CD4-positive, alpha-beta T cell treated with Interleukin-15 for 4 hours (primary cell): ENCODE measurements at regions not wholly inside any gene's neighbourhood (a gene's known extent, or its start where the extent isn't known, plus 50 kb on each side); places are given as distances from the start of the nearest gene placed in this dataset.

Source experiments
- DNase-seq: peaks from one replicate; pipeline ENCODE4 v3.0.0-alpha.2; 2020; ENCODE audit warnings: low spot score

DNA sequence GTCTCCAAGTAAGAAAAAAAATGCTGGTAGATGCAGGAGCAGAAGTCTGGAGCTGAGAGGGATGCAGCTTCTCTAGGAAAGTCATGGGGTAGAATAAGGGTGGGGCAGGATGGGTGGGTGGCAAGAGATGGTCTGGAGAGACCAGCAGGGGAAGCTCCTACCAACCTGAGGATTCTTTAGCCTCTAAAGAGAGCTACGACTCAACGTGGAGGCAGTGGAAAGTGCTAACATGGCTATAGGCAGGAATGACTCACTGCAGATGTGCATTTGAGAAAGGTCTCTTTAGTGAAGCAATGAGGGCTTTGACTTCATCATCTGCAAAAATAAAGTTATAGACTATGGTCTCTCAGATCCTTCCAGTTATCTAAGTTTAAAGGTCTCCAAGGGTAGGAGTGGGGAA, 722.8 kb upstream of the RAB6C start:
- no peak for DNase-seq

DNA sequence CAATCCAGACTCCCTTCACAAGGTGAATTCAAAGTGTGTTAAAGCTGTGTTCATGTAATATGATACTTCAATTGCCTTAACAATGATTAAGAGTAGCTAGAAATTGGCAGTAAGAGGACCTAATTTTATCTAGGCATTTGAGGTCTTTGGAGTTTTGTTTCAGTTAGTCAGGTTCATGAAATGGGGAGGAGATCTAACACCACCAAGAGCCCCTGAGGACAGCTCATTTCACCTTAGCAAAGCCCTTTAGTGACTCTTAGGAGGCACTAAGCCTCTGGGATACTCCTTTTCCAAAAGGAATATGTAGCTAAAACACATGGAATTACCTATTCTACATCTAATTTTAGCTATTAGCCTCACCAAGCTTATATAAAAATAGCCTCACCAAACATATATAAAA, 716.5 kb upstream of the RAB6C start:
- DNase-seq, result no peak

DNA sequence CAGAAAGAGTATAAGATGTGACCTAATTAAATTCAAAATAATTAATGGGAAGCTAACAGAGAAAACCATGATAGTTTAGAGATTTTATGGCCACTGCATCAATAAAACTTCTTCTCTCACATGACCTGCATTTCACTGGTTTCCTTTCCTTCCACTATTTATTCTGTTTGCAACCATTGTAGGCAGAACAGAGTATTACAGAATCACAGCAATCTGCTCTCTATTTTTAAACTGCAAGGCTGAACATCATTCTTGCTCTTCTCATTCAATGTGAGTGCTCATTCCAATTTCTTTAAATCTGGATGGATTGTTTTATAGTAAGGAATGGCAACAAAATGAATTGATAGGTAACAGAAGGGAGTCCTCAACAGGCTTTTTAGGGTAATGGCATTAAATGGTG, 715.5 kb upstream of the RAB6C start:
- no peak for DNase-seq

DNA sequence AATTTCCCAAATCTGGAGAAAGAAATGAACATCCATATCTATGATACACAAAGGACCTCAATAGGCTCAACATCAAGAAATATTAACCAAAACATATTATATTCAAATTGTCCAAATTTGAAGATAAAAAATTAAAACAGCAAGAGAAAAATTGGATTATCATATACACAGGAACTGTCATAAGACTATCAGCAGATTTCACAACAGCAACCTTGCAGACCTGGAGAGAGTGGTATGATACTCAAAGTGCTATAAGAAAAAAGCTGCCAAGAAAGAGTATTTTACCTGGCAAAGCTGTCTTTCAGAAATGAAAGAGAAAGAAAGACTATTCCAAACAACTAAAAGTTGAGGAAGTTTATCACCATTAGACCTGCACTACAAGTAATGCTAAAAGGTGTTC, 711.9 kb upstream of the RAB6C start:
- DNase-seq, result no peak

DNA sequence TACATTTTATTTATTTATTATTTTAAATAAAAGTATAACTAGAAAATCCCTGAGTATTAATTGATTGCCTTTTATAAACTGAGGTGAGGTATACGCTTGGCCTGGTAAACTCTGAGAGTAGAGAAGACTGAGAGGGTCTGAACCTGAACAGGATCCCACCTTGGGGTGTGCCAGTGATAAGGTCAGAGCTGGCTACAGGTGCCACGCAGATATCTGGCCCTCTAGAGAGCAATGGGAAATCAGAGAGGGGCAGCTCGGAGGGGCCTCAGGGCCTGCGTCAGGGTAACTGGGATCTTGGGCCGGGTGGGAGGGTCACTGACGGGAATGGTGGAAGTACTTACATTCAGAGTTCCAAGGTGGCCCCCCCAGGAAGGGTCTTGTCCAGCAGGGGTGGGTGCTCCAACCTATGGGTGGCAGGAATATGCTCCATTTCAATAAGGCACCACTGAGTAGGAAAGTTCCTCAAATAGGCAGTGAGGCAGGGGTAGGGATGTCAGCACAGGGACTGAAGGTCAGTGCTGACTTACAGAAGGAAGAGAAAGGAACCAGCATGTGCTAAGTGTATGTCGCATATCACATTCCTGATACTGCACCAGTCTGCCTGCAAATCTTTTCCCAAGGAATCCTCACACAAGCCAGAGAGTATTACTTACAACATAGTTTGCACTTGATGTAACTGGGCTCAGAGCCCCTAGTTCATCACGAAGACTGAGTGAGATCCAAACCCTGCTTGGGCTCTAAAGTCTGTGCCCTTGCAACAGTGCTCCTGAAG, 706.0 kb upstream of the RAB6C start:
- no peak for DNase-seq

DNA sequence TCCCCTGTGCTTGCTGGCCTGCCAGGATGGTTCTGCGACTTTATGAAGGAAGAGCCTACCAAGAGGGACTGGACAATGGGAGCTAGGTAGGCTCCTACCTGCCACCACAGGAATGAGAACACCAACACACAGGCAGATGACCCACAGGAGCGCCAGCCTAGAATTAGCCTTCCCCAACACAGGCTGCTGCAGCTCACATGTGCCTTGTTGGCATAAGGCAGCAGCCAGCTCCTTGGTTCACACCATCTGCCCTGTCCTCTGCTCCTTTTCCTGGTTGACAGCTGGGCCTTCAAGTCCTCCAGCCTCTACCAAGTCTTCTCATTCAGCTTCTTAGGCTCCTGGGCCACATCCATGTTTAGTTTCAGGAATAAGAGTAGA, 705.4 kb upstream of the RAB6C start:
- DNase-seq, result no peak

DNA sequence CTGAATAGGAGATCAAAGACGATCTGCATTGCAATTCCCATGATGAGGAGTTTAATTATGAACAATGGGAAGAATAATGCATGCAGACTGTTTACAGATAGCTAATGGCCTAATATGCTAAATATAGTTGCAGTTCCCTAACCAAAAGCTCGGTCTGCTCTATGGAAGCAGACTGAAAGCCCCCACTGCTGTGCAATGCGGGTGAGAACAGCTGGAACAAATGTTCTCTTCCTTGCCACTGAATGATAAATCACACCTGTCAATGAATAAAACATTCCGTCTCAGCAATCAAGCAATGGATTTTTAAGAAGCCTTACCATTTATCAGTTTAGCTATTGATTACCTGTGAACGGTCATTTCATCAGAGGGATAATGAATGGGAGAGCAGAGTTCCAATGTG, 704.5 kb upstream of the RAB6C start:
- DNase-seq, result no peak

DNA sequence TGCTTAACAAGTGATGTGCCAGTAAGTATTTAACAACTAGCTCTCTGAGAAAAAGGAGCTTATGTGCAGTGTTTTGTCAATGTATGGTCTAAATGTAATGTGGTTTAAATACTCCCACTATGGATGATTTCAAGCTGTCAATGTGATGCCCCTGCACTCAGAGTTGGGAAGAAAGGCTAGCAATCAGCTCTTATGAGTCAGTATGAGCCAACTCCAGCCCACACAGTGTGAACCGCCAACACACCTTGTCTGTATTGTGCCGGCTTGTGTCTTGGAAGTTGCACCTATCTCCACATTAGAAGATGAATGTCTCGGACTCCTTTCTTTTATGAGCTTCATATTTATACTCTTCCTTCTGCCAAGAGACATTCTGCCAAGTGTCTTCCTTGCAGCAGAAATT, 703.8 kb upstream of the RAB6C start:
- no peak for DNase-seq

DNA sequence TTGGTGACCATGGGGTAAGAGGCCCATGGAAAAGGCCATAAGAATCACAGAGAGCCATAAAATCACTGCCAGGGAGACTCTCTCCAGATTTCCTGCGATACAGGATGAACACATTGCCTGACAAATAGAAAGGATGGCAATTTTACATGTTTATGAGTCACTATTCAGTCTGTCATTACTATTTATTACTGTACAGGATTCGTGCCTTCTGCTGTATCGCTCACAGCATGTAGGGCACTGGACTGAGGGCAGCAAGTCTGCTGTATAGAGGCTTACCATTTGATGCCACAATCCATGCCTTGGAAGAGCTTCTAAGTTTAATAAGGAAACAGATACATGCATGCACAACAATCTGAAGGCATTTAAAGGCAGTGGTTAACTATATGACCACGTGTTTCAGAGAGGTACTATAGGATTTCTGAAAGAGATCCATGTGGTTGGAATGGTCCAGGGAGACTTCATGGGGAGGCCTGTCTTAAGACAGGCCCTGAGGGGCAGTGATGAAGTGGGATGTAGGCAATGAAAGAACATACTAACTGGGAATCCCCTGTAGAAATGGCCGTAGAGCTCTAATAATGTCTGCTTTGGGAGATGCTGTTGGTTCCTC, 702.4 kb upstream of the RAB6C start:
- no peak for DNase-seq

DNA sequence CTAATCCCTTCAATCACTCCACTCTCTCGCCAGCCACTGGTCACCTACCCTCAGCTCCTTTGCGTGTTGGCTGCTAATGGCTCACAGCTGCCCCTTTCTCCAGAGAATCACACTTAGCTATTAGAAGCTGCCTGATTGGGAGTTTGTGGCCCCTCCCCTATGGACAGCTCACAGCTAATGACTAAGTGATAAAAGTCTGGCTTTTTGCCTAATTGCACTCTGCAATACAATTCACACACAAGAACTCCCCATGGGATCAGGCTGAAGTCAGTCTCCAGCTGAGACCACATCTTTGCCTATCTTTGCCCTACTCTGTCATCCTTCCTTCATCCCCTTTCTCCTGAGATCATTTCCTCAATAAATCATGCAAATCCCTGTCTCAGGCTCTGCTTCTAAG, 701.9 kb upstream of the RAB6C start:
- DNase-seq, result no peak

DNA sequence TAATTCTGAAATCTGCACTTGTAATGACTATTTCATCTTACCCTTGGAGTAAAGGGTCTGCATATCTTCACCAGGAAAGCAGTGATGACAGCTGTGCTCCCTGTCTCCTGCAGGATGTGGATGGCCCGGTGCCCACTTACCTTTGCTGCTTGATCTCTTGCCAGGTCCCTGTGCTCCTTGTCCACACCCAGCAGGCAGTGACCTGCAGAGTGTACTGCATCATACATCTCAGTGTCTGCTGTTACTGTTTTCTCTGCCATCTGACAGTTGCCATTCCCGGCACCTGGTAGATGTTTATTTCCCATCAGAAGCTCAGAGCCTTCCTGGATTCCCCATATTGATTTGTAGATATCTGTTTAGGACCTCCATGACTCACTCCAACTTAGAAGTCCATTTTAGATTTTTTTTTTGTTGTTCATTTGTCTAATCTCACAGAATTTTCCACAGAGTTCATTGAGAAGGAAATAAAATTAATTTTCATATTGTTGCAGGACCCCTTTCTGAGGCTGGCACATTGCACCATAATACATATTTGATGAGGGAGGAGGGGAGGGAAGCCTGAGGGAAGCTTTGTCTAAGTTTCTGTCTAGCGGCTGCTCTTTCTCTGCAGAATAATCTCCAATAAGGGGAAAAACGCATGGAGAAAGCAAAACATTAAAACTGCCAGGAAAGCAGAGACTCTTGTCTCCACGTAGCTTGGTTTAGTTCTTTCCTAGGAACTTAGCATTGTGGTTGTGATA, 697.5 kb upstream of the RAB6C start:
- DNase-seq, result no peak

DNA sequence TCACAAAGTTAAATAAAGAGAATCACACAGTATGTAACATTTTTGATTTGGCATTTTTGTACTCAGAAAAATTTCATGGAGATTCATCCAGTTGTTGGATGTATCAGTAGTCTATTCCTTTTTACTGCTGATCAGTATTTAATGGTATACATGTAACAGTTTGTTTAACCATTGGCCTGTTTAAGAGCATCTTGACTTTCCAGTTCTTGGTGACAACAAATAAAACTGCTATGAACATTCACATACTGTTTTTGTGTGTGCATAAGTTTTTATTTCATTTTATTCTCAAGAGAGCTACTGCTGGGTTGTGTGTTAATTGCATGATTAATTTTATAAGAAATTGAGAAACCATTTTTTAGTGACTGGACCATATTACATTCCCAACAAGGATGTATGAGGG, 694.5 kb upstream of the RAB6C start:
- no peak for DNase-seq

DNA sequence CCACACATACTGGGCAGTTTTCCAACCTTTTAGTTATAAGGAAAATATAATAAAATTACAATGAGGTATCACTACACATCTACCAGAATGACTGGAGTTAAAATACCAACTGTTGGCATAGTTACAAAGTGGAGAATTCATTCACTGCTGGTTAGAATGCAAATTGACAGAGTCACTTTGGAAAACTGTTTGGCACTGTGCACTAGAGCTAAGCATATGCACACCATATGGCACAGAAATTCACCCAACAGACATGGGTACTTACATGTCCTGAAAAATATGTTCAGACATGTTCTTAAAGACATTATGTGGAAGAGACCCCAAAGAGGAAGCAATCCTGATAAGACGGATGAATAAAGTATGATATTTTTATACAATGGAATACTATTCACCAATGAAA, 686.1 kb upstream of the RAB6C start:
- no peak for DNase-seq

DNA sequence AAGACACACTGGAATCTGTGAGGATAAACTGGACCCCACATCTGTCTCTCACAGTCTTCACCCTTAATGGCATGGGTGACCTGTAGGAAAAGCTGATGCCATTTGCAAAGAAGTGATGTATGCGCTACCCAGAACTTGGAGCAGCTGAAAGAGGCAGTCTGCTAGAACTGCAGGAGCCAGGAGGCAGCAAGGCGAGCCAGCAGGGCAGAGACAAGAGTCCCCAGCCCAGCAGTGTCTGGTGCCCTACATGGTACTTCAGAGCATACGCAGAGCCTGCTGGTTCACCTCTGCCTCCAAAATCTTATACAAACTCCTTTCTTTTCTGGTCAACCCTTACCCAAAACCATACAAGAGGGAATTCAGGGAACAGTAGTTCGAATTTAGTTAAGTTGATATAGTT, 683.1 kb upstream of the RAB6C start:
- no peak for DNase-seq

DNA sequence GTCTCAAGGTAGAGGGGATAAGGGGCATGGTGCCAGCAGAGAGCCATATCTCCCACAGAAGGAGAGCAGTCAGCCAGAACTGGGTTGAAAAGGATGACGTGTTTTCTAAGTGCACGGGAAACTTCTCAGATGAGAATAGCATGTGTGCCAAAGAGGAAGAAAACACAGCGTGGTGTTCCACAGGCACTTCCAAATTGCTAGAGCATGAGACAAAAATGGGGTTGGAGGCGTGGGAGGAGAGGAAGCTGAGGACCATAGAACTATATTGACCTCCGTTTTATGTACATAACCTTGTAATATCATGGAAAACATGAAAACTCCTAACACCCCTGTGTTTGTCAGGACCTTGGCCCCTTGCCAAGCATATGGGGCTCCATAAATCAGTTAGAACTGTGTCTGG, 682.7 kb upstream of the RAB6C start:
- no peak for DNase-seq

DNA sequence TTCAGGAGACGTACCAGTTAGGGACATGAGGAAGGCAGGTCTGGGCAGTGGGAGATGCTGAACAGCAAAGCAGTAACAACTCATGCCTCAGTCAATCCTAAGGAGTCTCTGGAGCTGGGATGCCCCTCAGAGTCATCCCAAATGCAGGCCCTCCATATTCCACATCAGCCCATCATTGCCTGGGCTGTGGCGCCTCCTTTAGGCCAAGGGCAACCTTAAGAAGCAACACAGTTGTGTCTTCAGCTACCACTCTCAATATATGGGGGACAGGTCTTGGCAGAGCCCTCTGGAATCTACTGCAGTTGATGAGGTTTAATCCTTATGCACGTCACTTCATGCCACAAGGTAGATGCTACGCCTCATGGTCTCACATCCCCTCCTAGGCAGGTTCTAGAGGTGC, 682.0 kb upstream of the RAB6C start:
- no peak for DNase-seq

DNA sequence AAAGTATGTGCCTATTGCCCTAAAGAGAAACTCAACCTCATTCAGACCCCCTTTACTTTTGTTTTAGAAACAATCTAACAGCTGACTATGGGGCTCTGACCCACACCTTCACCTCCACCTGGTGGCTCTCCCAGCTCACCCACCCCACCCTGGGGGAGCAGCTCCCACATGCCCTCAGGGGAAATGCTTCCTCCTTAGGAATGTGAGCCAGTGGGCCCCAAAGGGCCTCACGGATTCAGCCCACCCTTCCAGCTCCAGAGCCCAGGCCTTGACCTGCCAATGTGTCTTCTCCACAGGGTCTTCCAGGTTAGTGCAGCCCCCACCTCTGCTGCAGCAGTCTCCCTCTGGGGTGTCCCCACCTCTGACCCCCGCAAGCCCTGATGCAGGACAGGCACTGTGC, 680.1 kb upstream of the RAB6C start:
- no peak for DNase-seq

DNA sequence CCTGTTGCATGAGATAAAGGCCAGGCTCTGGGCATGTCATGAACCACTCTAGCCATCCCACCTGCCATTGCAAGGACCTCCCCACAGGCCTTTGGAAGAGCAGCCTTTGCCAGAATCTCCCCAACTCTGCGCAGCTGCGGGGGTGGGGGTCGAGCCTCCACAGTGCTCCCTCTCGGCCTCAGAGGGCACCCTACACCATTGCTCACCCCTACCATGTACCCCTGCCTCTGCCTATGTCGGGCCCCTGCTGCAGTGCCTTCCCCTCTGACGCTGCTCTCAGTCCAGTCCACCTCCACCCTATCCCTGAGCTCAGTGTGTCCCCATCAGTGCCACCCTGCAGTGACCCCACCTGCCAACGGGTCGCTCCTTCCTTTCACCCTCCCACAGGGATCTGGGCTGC, 679.7 kb upstream of the RAB6C start:
- no peak for DNase-seq

DNA sequence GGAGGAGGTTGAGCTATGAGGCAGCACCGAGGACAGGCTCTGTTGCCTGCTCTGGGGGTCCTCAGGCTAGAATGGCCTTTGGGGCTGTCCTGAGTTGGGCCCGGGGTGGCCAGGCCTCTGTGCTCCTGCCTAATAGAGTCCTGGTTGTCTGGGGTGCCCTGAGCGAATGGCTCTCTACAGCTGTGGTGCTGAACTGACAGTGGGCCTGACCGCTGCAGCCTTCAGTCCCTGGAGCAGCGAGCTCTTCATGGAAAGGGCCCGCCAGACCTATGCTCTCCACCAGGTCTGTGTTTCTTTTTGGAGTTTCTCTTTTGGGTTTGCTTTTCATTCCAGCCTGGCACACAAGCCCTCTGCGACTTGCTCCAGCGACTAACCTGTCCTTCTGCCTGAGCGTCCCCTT, 679.0 kb upstream of the RAB6C start:
- no peak for DNase-seq

DNA sequence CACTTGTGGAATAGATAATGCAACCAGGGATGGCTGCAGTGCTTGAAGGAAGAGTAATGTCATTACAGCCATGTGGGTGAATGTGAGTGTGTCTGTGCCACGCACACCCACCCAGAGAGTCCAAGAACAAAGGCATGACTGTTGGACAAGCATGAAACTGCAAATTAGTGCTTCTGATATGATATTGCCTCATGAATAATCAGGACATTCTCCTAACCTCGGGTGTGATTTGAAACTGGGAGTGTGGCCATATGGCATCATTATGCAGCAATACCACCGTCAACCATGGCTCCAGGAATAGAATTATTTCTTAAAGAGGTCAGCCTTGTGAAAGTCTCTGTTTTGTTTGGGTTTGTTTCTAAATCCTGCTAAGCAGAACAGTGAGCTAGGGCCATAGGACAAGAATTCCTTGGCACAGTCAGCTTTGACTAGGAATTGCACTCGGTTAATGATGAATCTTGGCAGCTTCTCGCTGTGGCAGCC, 678.0 kb upstream of the RAB6C start:
- DNase-seq, result no peak

DNA sequence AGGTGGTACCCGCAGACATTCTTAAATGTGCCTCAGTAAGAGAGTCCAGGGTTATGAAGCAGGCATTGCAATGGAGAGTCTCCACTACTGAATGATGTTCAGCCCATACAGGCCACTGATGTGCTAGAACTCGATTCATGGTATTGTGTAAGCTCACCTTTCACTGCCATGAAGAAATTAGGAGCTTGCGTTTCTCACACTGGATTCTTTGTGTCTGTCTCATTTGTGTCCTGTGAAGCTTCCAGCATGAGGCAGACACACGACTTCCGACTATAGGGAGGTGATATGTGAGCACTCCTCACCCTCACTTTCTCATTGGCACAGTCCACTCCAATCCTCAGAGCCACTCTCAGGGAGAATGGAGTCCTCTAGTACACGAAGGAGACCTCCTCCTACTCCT, 677.4 kb upstream of the RAB6C start:
- no peak for DNase-seq

DNA sequence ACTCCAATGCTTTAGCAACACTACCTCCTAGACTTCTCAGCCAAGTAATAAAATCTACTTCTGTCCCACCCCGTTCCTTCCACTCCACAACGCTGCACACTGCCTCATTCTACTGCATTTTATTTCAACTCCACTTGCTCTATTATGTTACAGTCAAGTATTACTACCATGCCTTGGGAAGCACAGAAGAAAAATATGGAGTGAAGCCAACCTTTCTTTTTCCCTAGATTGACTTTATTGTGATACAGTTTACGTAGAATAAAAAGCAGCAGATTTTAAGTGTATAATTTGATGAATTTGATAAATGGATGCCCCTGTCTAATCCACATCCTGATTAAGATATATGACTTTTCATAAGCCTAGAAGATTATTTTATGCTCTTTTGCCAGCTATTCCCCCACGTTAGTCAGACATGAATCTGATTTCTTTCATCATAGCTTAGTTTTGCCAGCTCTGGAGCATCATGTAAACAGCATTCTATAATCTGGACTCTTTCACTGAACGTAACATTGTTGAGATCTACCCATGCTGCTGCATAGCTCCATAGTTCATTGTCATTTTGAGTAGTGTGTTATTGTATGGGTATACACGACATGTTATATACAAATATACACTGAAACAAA, 676.8 kb upstream of the RAB6C start:
- DNase-seq, result no peak

DNA sequence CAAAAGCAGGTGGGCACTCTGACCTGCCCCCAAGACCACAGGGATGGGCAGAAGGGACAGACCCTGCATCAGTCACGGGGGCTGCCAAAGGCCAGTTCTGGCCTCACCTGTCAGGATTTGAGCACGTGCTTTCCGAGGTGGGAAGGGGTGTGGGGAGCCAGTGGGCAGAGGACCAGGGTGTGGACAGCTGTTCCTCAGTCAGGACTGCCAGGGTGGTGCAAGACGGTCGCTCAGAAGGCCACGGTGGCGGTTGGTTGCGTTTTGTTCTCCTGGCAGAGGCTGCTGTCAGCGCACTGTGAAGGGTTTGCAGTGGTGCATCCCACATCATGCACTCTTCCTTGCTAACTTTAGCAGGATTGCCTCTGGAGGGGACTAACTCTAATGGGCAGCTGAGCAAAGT, 665.3 kb upstream of the RAB6C start:
- no peak for DNase-seq
